ENCODE measurements at regions not wholly inside any gene's neighbourhood (a gene's known extent, or its start where the extent isn't known, plus 50 kb on each side); places are given as distances from the start of the nearest gene placed in this dataset.

DNA sequence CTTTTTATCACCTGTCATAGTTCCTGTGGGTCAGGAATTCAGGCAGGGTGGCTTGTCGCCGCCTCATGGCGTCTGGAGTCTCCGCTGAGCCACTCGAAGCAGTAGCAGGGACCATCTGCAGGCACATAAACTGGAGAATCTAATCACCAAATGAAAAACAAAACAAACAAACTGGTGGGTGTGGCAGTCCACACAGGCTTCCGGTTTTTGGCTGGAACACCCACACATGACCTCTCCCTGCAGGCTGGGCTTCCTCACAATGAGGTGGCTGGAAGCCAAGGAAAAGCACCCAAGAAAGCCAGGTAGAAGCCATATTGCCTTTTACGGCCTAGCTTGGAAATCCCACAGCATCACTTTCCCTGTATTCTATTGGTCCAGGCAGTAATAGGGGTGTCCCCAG, 197.0 kb downstream of the SYK start:
- CTCF ChIA-PET = no interaction called here
- Histone ChIP-seq H3K79me2 (ENCODE audit: control insufficient read depth, insufficient read depth, low read length) (no peaks in the 10 kb centered on the region), H4K20me1 (ENCODE audit: control insufficient read depth, insufficient read depth, low read length, poor library complexity, severe bottlenecking) (no peaks in the 10 kb centered on the region), H3K9ac (ENCODE audit: low read length) (no peak overlapping the region), H3K27ac (ENCODE audit: low read length in 2 of 2) (no peak overlapping the region), H3K4me3 (ENCODE audit: control extremely low read depth in 1 of 5, extremely low read depth in 1 of 5, insufficient read depth in 1 of 5, low read depth in 2 of 5, low read length in 4 of 5) (no peak overlapping the region), H3K4me2 (replicated peaks; ENCODE audit: low read depth, low read length, poor library complexity, severe bottlenecking) (no peak overlapping the region), H3K36me3 (replicated peaks in 1 of 2; ENCODE audit: control extremely low read depth in 1 of 2, control insufficient read depth in 1 of 2, extremely low read depth in 1 of 2, insufficient read depth in 2 of 2, low read length in 1 of 2) (no peaks in the 10 kb centered on the region), H3K9me3 (ENCODE audit: control extremely low read depth in 1 of 3, control insufficient read depth in 2 of 3, insufficient read depth in 1 of 3, low read length in 2 of 3) (no peaks in the 10 kb centered on the region), H3K27me3 (replicated peaks in 1 of 4; ENCODE audit: control extremely low read depth in 1 of 4, control insufficient read depth in 3 of 4, insufficient read depth in 4 of 4, low read length in 3 of 4) (peaks cover 0 to 2% (median 0%) of the 10 kb centered on the region in 4 experiments), H2AFZ (ENCODE audit: insufficient read depth, low read depth, low read length, poor library complexity, severe bottlenecking) (no peak overlapping the region), H3K4me1 (ENCODE audit: control insufficient read depth in 2 of 2, insufficient read depth in 2 of 2, low read length in 2 of 2) (no peaks in the 10 kb centered on the region)
- H3K27me3 Mint-ChIP-seq = peaks cover 7% of the 10 kb centered on the region
- H3K27ac Mint-ChIP-seq = no peak overlapping the region
- POLR2A ChIA-PET = no interaction called here
- no peaks in the 10 kb centered on the region for H3K9me3 Mint-ChIP-seq (ENCODE audit: insufficient read depth)
- H3K4me1 Mint-ChIP-seq = no peaks in the 10 kb centered on the region
- intact Hi-C loops (cut with micrococcal nuclease) = no loop called here
- no peak for ATAC-seq (ENCODE audit: low read depth)
- H3K4me3 Mint-ChIP-seq = no peak overlapping the region
- TF ChIP-seq, protein P1, sequence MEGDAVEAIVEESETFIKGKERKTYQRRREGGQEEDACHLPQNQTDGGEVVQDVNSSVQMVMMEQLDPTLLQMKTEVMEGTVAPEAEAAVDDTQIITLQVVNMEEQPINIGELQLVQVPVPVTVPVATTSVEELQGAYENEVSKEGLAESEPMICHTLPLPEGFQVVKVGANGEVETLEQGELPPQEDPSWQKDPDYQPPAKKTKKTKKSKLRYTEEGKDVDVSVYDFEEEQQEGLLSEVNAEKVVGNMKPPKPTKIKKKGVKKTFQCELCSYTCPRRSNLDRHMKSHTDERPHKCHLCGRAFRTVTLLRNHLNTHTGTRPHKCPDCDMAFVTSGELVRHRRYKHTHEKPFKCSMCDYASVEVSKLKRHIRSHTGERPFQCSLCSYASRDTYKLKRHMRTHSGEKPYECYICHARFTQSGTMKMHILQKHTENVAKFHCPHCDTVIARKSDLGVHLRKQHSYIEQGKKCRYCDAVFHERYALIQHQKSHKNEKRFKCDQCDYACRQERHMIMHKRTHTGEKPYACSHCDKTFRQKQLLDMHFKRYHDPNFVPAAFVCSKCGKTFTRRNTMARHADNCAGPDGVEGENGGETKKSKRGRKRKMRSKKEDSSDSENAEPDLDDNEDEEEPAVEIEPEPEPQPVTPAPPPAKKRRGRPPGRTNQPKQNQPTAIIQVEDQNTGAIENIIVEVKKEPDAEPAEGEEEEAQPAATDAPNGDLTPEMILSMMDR (IDR thresholded peaks at IDR 0.05) = no peak
- no peak for TF ChIP-seq EZH2 (IDR thresholded peaks at IDR 0.05; ENCODE audit: borderline replicate concordance, insufficient read depth, low read depth, low read length, poor library complexity, severe bottlenecking)
- DNase-seq = no peak
- 91% methylated on average over 6 of the region's 7 CpGs for WGBS (ENCODE audit: insufficient coverage)

- H3K4me3 Mint-ChIP-seq = no peak overlapping the region
- Histone ChIP-seq H3K4me1 (ENCODE audit: control insufficient read depth in 2 of 2, insufficient read depth in 2 of 2, low read length in 2 of 2) (no peaks in the 10 kb centered on the region), H3K4me3 (ENCODE audit: control extremely low read depth in 1 of 5, extremely low read depth in 1 of 5, insufficient read depth in 1 of 5, low read depth in 2 of 5, low read length in 4 of 5) (no peak overlapping the region), H3K79me2 (ENCODE audit: control insufficient read depth, insufficient read depth, low read length) (no peaks in the 10 kb centered on the region), H3K9me3 (ENCODE audit: control extremely low read depth in 1 of 3, control insufficient read depth in 2 of 3, insufficient read depth in 1 of 3, low read length in 2 of 3) (no peaks in the 10 kb centered on the region), H4K20me1 (ENCODE audit: control insufficient read depth, insufficient read depth, low read length, poor library complexity, severe bottlenecking) (no peaks in the 10 kb centered on the region), H3K27me3 (replicated peaks in 1 of 4; ENCODE audit: control extremely low read depth in 1 of 4, control insufficient read depth in 3 of 4, insufficient read depth in 4 of 4, low read length in 3 of 4) (peaks cover 0 to 2% (median 0%) of the 10 kb centered on the region in 4 experiments), H2AFZ (ENCODE audit: insufficient read depth, low read depth, low read length, poor library complexity, severe bottlenecking) (no peak overlapping the region), H3K9ac (ENCODE audit: low read length) (no peak overlapping the region), H3K36me3 (replicated peaks in 1 of 2; ENCODE audit: control extremely low read depth in 1 of 2, control insufficient read depth in 1 of 2, extremely low read depth in 1 of 2, insufficient read depth in 2 of 2, low read length in 1 of 2) (no peaks in the 10 kb centered on the region), H3K4me2 (replicated peaks; ENCODE audit: low read depth, low read length, poor library complexity, severe bottlenecking) (no peak overlapping the region), H3K27ac (ENCODE audit: low read length in 2 of 2) (no peak overlapping the region)
- 95% methylated on average over 14 of the region's 16 CpGs for WGBS (ENCODE audit: insufficient coverage)
- ChIA-PET CTCF (no interaction called here), POLR2A (no interaction called here)
- no peaks in the 10 kb centered on the region for H3K9me3 Mint-ChIP-seq (ENCODE audit: insufficient read depth)
- TF ChIP-seq, protein P1 (IDR thresholded peaks at IDR 0.05) = no peak
- no peak for TF ChIP-seq EZH2 (IDR thresholded peaks at IDR 0.05; ENCODE audit: borderline replicate concordance, insufficient read depth, low read depth, low read length, poor library complexity, severe bottlenecking)
- H3K4me1 Mint-ChIP-seq = no peaks in the 10 kb centered on the region
- no peak for ATAC-seq (ENCODE audit: low read depth)
- H3K27me3 Mint-ChIP-seq = peaks cover 7% of the 10 kb centered on the region
- H3K27ac Mint-ChIP-seq = no peak overlapping the region
- DNase-seq = no peak
- intact Hi-C loops (cut with micrococcal nuclease) = no loop called here
These were observed 198.1 kb downstream of the SYK start for GRCh38 chr9:90999425-91000397.
